B cell (primary cell): ENCODE measurements at regions not wholly inside any gene's neighbourhood (a gene's known extent, or its start where the extent isn't known, plus 50 kb on each side); places are given as distances from the start of the nearest gene placed in this dataset.

Experiments
- ATAC-seq: fragments of 200-7000 bp; cut with Tn5 transposase; one replicate; pipeline ENCODE4 v1.10.0; 2021; ENCODE audit warnings: low read depth, mild to moderate bottlenecking, moderate number of reproducible peaks, moderate library complexity
- CTCF ChIA-PET: fragments of 350-600 bp; sonication (Branson Sonifier 250); formaldehyde crosslinking; loops from one replicate; lab custom pipeline; 2021; ENCODE audit warnings: antibody characterized with exemption, inconsistent platforms; lab: Charles Lee
- POLR2A ChIA-PET: fragments of 350-600 bp; sonication (Branson Sonifier 250); formaldehyde crosslinking; loops from one replicate; lab custom pipeline; 2021; ENCODE audit warnings: antibody characterized with exemption; lab: Charles Lee
- DNase-seq: peaks from one replicate; pipeline ENCODE4 v3.0.0; 2013
- H2AFZ ChIP-seq: 2 replicates; pipeline ENCODE4 v1.6.1; 2012; ENCODE audit warnings: mild to moderate bottlenecking, low read depth, low read length; ENCODE audit not compliant: insufficient read depth, poor library complexity, severe bottlenecking
- H3K27ac ChIP-seq, 2 donors: 1 replicate in 1 of 2; 2 replicates in 1 of 2; pipeline ENCODE4 v1.5.1; 2012 to 2013; ENCODE audit warnings: low read length in 2 of 2, mild to moderate bottlenecking in 2 of 2, moderate library complexity in 1 of 2
- H3K27me3 ChIP-seq, 4 experiments: fragments of 200-600 bp in 1 of 4; sonication (generic) in 1 of 4; replicated peaks in 1 of 4; 1 replicate in 2 of 4; 2 replicates in 2 of 4; pipeline versions ENCODE4 v1.6.1 to v1.7.0; 2013 to 2016; ENCODE audit warnings: low read length in 3 of 4, mild to moderate bottlenecking in 2 of 4, mixed read lengths in 1 of 4, moderate library complexity in 1 of 4; ENCODE audit not compliant: insufficient read depth in 4 of 4, control insufficient read depth in 3 of 4; ENCODE audit errors: control extremely low read depth in 1 of 4
- H3K36me3 ChIP-seq, 2 experiments: replicated peaks in 1 of 2; 1 replicate in 1 of 2; 2 replicates in 1 of 2; pipeline versions ENCODE4 v1.6.1 to v1.7.1; 2013; ENCODE audit warnings: low read length in 1 of 2; ENCODE audit not compliant: insufficient read depth in 2 of 2, control insufficient read depth in 1 of 2; ENCODE audit errors: control extremely low read depth in 1 of 2, extremely low read depth in 1 of 2
- H3K4me1 ChIP-seq, 2 donors: fragments of 200-600 bp in 1 of 2; sonication (generic) in 1 of 2; 1 replicate in 1 of 2; 2 replicates in 1 of 2; pipeline versions ENCODE4 v1.5.1 to v1.6.1; 2013 to 2017; ENCODE audit warnings: low read length in 2 of 2; ENCODE audit not compliant: control insufficient read depth in 2 of 2, insufficient read depth in 2 of 2
- H3K4me2 ChIP-seq: replicated peaks from 2 replicates; pipeline ENCODE3; 2012; ENCODE audit warnings: mild to moderate bottlenecking, low read depth, low read length; ENCODE audit not compliant: poor library complexity, severe bottlenecking
- H3K4me3 ChIP-seq, 5 experiments: fragments of 200-600 bp in 1 of 5; sonication (generic) in 1 of 5; 1 replicate in 3 of 5; 2 replicates in 2 of 5; pipeline versions ENCODE4 v1.5.1 to v1.7.0; 2011 to 2016; ENCODE audit warnings: low read length in 4 of 5, mild to moderate bottlenecking in 4 of 5, low read depth in 2 of 5, control low read depth in 1 of 5, moderate library complexity in 1 of 5; ENCODE audit not compliant: insufficient read depth in 1 of 5; ENCODE audit errors: control extremely low read depth in 1 of 5, extremely low read depth in 1 of 5
- H3K79me2 ChIP-seq: fragments of 200-600 bp; sonication (generic); one replicate; pipeline ENCODE4 v1.6.0; 2016; ENCODE audit warnings: low read length; ENCODE audit not compliant: control insufficient read depth, insufficient read depth
- H3K9ac ChIP-seq: fragments of 200-600 bp; sonication (generic); 2 replicates; pipeline ENCODE4 v1.6.1; 2017; ENCODE audit warnings: mild to moderate bottlenecking, low read length, moderate library complexity
- H3K9me3 ChIP-seq, 3 donors: one replicate each; pipeline versions ENCODE4 v1.6.1 to v1.7.1; 2013; ENCODE audit warnings: low read length in 2 of 3; ENCODE audit not compliant: control insufficient read depth in 2 of 3, insufficient read depth in 1 of 3; ENCODE audit errors: control extremely low read depth in 1 of 3
- H4K20me1 ChIP-seq: 2 replicates; pipeline ENCODE4 v1.6.0; 2012; ENCODE audit warnings: mild to moderate bottlenecking, low read length; ENCODE audit not compliant: insufficient read depth, control insufficient read depth, poor library complexity, severe bottlenecking
- H3K27ac Mint-ChIP-seq: one replicate; pipeline ENCODE4 v1.8.0; 2021; ENCODE audit warnings: mixed read lengths
- H3K27me3 Mint-ChIP-seq: one replicate; pipeline ENCODE4 v1.8.0; 2021; ENCODE audit warnings: mixed read lengths
- H3K4me1 Mint-ChIP-seq: one replicate; pipeline ENCODE4 v1.8.0; 2021; ENCODE audit warnings: mixed read lengths
- H3K4me3 Mint-ChIP-seq: one replicate; pipeline ENCODE4 v1.8.0; 2021; ENCODE audit warnings: mixed read lengths
- H3K9me3 Mint-ChIP-seq: one replicate; pipeline ENCODE4 v1.8.0; 2022; ENCODE audit warnings: mixed read lengths; ENCODE audit not compliant: insufficient read depth
- EZH2 ChIP-seq: IDR thresholded peaks from 2 replicates; pipeline ENCODE4 v1.6.1; 2012; ENCODE audit warnings: borderline replicate concordance, low read depth, mild to moderate bottlenecking, moderate library complexity, low read length; ENCODE audit not compliant: insufficient read depth, poor library complexity, severe bottlenecking
- WGBS: methylation state at CpG from one replicate; pipeline ENCODE4 v1.1.5; 2013; ENCODE audit warnings: missing lambda C conversion rate; ENCODE audit not compliant: insufficient coverage; 5-methylcytosine and 5-hydroxymethylcytosine counted together
- intact Hi-C: fragments of 100-400 bp; cut with micrococcal nuclease; formaldehyde crosslinking; loops from one replicate; pipeline ENCODE4 v1.10.0; 2022
- TF ChIP-seq, protein P1 (sequence below): fragments of 200-600 bp; IDR thresholded peaks from one replicate; pipeline ENCODE4 v1.8.0; 2022; ENCODE audit warnings: antibody characterized with exemption, mild to moderate bottlenecking

DNA sequence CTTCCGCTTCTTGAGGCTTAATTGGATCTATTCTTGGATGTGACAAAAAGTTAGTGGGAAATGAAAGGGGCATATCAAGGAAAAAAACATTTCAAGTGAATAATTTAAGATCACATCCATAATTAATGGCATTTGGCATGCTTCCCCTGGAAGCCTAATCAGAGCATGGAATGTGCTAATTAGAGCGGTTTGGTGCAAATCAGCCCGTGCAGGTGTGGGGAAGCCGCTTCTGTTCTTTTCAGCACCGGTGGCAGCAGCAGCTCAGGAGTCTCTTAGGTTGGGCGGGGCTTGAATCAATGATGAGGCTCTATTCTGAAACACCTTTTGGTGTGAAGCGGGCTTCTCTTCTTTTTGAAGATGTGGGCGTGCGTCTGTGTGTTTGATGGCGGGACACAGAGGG is 301.2 kb downstream of the LRFN2 start:
- ChIA-PET CTCF (no interaction called here), POLR2A (no interaction called here)
- H3K36me3 ChIP-seq = no peaks in the 10 kb centered on the region
- no peak overlapping the region for H3K27ac ChIP-seq
- no peak overlapping the region for H3K9ac ChIP-seq
- no peaks in the 10 kb centered on the region for H3K79me2 ChIP-seq
- Mint-ChIP-seq H3K4me1 (no peaks in the 10 kb centered on the region), H3K27me3 (peaks cover 40% of the 10 kb centered on the region), H3K27ac (no peak overlapping the region), H3K4me3 (no peak overlapping the region), H3K9me3 (no peaks in the 10 kb centered on the region)
- no peaks in the 10 kb centered on the region for H3K9me3 ChIP-seq
- no peak overlapping the region for H2AFZ ChIP-seq
- peaks cover 0 to 15% (median 3%) of the 10 kb centered on the region in 4 experiments for H3K27me3 ChIP-seq
- intact Hi-C loops = no loop called here
- TF ChIP-seq, protein P1, sequence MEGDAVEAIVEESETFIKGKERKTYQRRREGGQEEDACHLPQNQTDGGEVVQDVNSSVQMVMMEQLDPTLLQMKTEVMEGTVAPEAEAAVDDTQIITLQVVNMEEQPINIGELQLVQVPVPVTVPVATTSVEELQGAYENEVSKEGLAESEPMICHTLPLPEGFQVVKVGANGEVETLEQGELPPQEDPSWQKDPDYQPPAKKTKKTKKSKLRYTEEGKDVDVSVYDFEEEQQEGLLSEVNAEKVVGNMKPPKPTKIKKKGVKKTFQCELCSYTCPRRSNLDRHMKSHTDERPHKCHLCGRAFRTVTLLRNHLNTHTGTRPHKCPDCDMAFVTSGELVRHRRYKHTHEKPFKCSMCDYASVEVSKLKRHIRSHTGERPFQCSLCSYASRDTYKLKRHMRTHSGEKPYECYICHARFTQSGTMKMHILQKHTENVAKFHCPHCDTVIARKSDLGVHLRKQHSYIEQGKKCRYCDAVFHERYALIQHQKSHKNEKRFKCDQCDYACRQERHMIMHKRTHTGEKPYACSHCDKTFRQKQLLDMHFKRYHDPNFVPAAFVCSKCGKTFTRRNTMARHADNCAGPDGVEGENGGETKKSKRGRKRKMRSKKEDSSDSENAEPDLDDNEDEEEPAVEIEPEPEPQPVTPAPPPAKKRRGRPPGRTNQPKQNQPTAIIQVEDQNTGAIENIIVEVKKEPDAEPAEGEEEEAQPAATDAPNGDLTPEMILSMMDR = no peak
- TF ChIP-seq EZH2 = no peak
- H4K20me1 ChIP-seq = no peaks in the 10 kb centered on the region
- H3K4me2 ChIP-seq = no peak overlapping the region
- 6% methylated on average over 6 of the region's 10 CpGs for WGBS
- DNase-seq (no peak), ATAC-seq (no peak)
- no peak overlapping the region for H3K4me3 ChIP-seq
- no peaks in the 10 kb centered on the region for H3K4me1 ChIP-seq

DNA sequence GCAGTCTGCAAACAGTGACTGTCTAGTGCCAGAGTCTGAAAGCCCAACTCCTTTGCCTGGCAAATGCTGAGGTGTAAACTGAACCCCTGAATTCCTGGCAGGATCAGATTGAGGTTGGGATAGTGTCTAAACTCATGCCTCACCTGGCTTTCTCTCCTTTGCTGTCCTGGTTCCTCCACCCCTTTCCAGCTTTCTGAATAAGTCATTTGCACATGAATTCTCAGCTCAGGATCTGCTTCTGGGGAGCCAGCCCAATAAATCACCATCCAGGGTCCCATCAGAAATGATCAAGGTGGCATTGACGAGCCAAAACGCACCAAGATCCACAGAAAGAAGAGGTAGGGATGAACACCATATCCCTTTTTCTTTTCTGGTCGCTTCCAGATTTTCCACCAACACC is 301.6 kb downstream of the LRFN2 start:
- intact Hi-C loops = no loop called here
- no peak overlapping the region for H2AFZ ChIP-seq
- H3K9me3 Mint-ChIP-seq = no peaks in the 10 kb centered on the region
- H3K36me3 ChIP-seq = no peaks in the 10 kb centered on the region
- H3K9ac ChIP-seq = no peak overlapping the region
- no peak overlapping the region for H3K4me3 Mint-ChIP-seq
- H3K9me3 ChIP-seq = no peaks in the 10 kb centered on the region
- H3K27ac ChIP-seq = no peak overlapping the region
- no peaks in the 10 kb centered on the region for H3K4me1 ChIP-seq
- no peak overlapping the region for H3K4me2 ChIP-seq
- no peaks in the 10 kb centered on the region for H3K4me1 Mint-ChIP-seq
- ATAC-seq (no peak), DNase-seq (no peak)
- 76% methylated on average over 2 of the region's 3 CpGs for WGBS
- no peaks in the 10 kb centered on the region for H3K79me2 ChIP-seq
- no peaks in the 10 kb centered on the region for H4K20me1 ChIP-seq
- H3K27me3 ChIP-seq = peaks cover 0 to 10% (median 1%) of the 10 kb centered on the region in 4 experiments
- H3K27ac Mint-ChIP-seq = no peak overlapping the region
- H3K4me3 ChIP-seq = no peak overlapping the region
- H3K27me3 Mint-ChIP-seq = peaks cover 36% of the 10 kb centered on the region
- TF ChIP-seq, protein P1 = no peak
- no peak for TF ChIP-seq EZH2
- ChIA-PET CTCF (no interaction called here), POLR2A (no interaction called here)
